CD14-positive monocyte (primary cell): ENCODE measurements at regions not wholly inside any gene's neighbourhood (a gene's known extent, or its start where the extent isn't known, plus 50 kb on each side); places are given as distances from the start of the nearest gene placed in this dataset.

Source experiments
- DNase-seq, 3 donors: peaks; one replicate each; pipeline ENCODE4 v3.0.0-alpha.2; 2011 to 2022
- H2AFZ ChIP-seq: 2 replicates; pipeline ENCODE4 v1.6.0; 2012; ENCODE audit warnings: mild to moderate bottlenecking, low read depth, low read length, inconsistent platforms; ENCODE audit not compliant: insufficient read depth, poor library complexity, severe bottlenecking
- H3K27ac ChIP-seq, 2 donors: 1 replicate in 1 of 2; 2 replicates in 1 of 2; pipeline ENCODE4 v1.5.1; 2012 to 2013; ENCODE audit warnings: low read length in 2 of 2, control low read depth in 1 of 2, inconsistent platforms in 1 of 2, low read depth in 1 of 2, mild to moderate bottlenecking in 1 of 2
- H3K27me3 ChIP-seq, 2 donors: one replicate each; pipeline versions ENCODE4 v1.6.0 to v1.6.1; 2011 to 2013; ENCODE audit warnings: low read length in 2 of 2; ENCODE audit not compliant: control insufficient read depth in 2 of 2, insufficient read depth in 2 of 2
- H3K36me3 ChIP-seq, 2 donors: replicated peaks in 1 of 2; 1 replicate in 1 of 2; 2 replicates in 1 of 2; pipeline versions ENCODE4 v1.5.1 to v1.6.1; 2012 to 2013; ENCODE audit warnings: low read length in 2 of 2, control low read depth in 1 of 2, inconsistent platforms in 1 of 2, mild to moderate bottlenecking in 1 of 2; ENCODE audit not compliant: insufficient read depth in 2 of 2, control insufficient read depth in 1 of 2
- H3K4me1 ChIP-seq, 2 donors: 1 replicate in 1 of 2; 2 replicates in 1 of 2; pipeline versions ENCODE4 v1.5.1 to v1.6.1; 2012 to 2013; ENCODE audit warnings: low read length in 2 of 2, control low read depth in 1 of 2, inconsistent platforms in 1 of 2, mild to moderate bottlenecking in 1 of 2, moderate library complexity in 1 of 2; ENCODE audit not compliant: insufficient read depth in 2 of 2, control insufficient read depth in 1 of 2
- H3K4me2 ChIP-seq: replicated peaks from 2 replicates; pipeline ENCODE3; 2012; ENCODE audit warnings: low read length, moderate library complexity, mild to moderate bottlenecking; ENCODE audit not compliant: poor library complexity, severe bottlenecking; ENCODE audit errors: extremely low read depth
- H3K4me3 ChIP-seq, 3 experiments: fragments of 200-600 bp in 1 of 3; sonication (generic) in 1 of 3; replicated peaks in 1 of 3; 1 replicate in 2 of 3; 2 replicates in 1 of 3; pipeline ENCODE4 v1.5.1; 2011 to 2013; ENCODE audit warnings: low read length in 3 of 3, mild to moderate bottlenecking in 3 of 3, control low read depth in 2 of 3, low read depth in 2 of 3, inconsistent platforms in 1 of 3, moderate library complexity in 1 of 3
- H3K79me2 ChIP-seq: 2 replicates; pipeline ENCODE4 v1.6.0; 2012; ENCODE audit warnings: mild to moderate bottlenecking, control low read depth, inconsistent platforms, low read length, moderate library complexity; ENCODE audit not compliant: insufficient read depth
- H3K9ac ChIP-seq: 2 replicates; pipeline ENCODE4 v1.6.0; 2017; ENCODE audit warnings: low read length, mild to moderate bottlenecking; ENCODE audit not compliant: insufficient read depth, poor library complexity, severe bottlenecking
- H3K9me3 ChIP-seq, 2 donors: replicated peaks in 1 of 2; 1 replicate in 1 of 2; 2 replicates in 1 of 2; pipeline versions ENCODE4 v1.5.1 to v1.6.1; 2012 to 2013; ENCODE audit warnings: low read length in 2 of 2, control low read depth in 1 of 2; ENCODE audit not compliant: control insufficient read depth in 1 of 2, insufficient read depth in 1 of 2
- H4K20me1 ChIP-seq: 2 replicates; pipeline ENCODE4 v1.6.0; 2012; ENCODE audit warnings: mild to moderate bottlenecking, low read length, control low read depth, moderate library complexity; ENCODE audit not compliant: insufficient read depth
- H3K27ac Mint-ChIP-seq, 7 donors: one replicate each; pipeline ENCODE4 v1.8.0; 2020; ENCODE audit warnings: mild to moderate bottlenecking in 7 of 7, mixed read lengths in 7 of 7, moderate library complexity in 6 of 7, inconsistent platforms in 2 of 7
- H3K27me3 Mint-ChIP-seq, 3 donors: one replicate each; pipeline ENCODE4 v1.8.0; 2021 to 2022; ENCODE audit warnings: low read depth in 3 of 3, mild to moderate bottlenecking in 3 of 3, mixed read lengths in 3 of 3, moderate library complexity in 3 of 3, inconsistent platforms in 1 of 3
- H3K36me3 Mint-ChIP-seq, 2 donors: one replicate each; pipeline ENCODE4 v1.8.0; 2020; ENCODE audit warnings: mixed read lengths in 2 of 2, inconsistent platforms in 1 of 2, mild to moderate bottlenecking in 1 of 2
- H3K4me1 Mint-ChIP-seq: one replicate; pipeline ENCODE4 v1.8.0; 2020; ENCODE audit warnings: mild to moderate bottlenecking, mixed read lengths
- H3K4me3 Mint-ChIP-seq, 2 donors: one replicate each; pipeline ENCODE4 v1.8.0; 2020; ENCODE audit warnings: mild to moderate bottlenecking in 2 of 2, mixed read lengths in 2 of 2, moderate library complexity in 1 of 2
- H3K9me3 Mint-ChIP-seq, 7 donors: one replicate each; pipeline ENCODE4 v1.8.0; 2020 to 2022; ENCODE audit warnings: mixed read lengths in 7 of 7, mild to moderate bottlenecking in 6 of 7, moderate library complexity in 6 of 7, inconsistent platforms in 2 of 7
- WGBS: methylation state at CpG from one replicate; pipeline ENCODE4 v1.1.5; 2013; ENCODE audit warnings: missing lambda C conversion rate; ENCODE audit not compliant: insufficient coverage; 5-methylcytosine and 5-hydroxymethylcytosine counted together
- intact Hi-C, 2 donors: fragments of 100-400 bp; cut with micrococcal nuclease; formaldehyde crosslinking; loops; one replicate each; pipeline versions ENCODE4 v1.15.0 to v1.15.1; 2023
- TF ChIP-seq, protein P1 (sequence below): fragments of 200-600 bp; IDR thresholded peaks from one replicate; pipeline ENCODE4 v1.8.0; 2022; ENCODE audit warnings: antibody characterized with exemption, mild to moderate bottlenecking

DNA sequence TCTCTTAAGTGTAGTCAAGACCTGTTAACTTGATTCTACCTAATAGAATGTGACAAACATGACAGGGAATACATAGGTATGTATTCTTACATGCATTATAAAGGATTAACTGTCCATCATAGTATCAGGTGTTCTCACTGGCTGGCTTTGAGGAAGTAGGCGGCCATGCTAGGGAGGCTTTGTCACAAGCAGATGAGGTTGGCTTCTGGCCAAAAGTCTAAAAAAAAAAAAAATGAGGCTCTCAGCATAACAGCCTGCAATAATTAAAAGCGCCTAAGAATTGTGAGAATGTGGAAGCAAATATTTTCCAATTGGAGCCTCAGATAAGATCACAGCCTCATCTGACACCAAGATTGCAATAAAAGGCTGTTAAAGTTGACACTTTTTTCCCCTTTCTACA lies 1256.8 kb upstream of the SORCS1 start:
- Mint-ChIP-seq H3K27me3 (no peaks in the 10 kb centered on the region), H3K4me3 (no peak overlapping the region), H3K27ac (no peak overlapping the region), H3K4me1 (peaks cover 7% of the 10 kb centered on the region), H3K36me3 (no peaks in the 10 kb centered on the region), H3K9me3 (no peaks in the 10 kb centered on the region)
- H3K27me3 ChIP-seq: no peaks in the 10 kb centered on the region
- no peak overlapping the region for H3K4me2 ChIP-seq
- H3K27ac ChIP-seq: no peak overlapping the region
- TF ChIP-seq, protein P1, sequence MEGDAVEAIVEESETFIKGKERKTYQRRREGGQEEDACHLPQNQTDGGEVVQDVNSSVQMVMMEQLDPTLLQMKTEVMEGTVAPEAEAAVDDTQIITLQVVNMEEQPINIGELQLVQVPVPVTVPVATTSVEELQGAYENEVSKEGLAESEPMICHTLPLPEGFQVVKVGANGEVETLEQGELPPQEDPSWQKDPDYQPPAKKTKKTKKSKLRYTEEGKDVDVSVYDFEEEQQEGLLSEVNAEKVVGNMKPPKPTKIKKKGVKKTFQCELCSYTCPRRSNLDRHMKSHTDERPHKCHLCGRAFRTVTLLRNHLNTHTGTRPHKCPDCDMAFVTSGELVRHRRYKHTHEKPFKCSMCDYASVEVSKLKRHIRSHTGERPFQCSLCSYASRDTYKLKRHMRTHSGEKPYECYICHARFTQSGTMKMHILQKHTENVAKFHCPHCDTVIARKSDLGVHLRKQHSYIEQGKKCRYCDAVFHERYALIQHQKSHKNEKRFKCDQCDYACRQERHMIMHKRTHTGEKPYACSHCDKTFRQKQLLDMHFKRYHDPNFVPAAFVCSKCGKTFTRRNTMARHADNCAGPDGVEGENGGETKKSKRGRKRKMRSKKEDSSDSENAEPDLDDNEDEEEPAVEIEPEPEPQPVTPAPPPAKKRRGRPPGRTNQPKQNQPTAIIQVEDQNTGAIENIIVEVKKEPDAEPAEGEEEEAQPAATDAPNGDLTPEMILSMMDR: no peak
- H3K79me2 ChIP-seq: no peaks in the 10 kb centered on the region
- DNase-seq: peak in 2 of 3 donors; percentile 18 to 45
- WGBS: no CpG with 5 or more reads among the region's 2 CpGs
- no peak overlapping the region for H2AFZ ChIP-seq
- no peaks in the 10 kb centered on the region for H3K9me3 ChIP-seq
- intact Hi-C loops: no loop called here
- H3K36me3 ChIP-seq: no peaks in the 10 kb centered on the region
- H3K4me3 ChIP-seq: no peak overlapping the region
- peaks cover 0 to 5% of the 10 kb centered on the region in 2 donors for H3K4me1 ChIP-seq
- no peak overlapping the region for H3K9ac ChIP-seq
- no peaks in the 10 kb centered on the region for H4K20me1 ChIP-seq

GRCh38 chr10:108413954-108414353 lies 1249.4 kb upstream of the SORCS1 start:
- Histone ChIP-seq H3K9ac (no peak overlapping the region), H2AFZ (no peak overlapping the region), H3K4me3 (no peak overlapping the region), H3K79me2 (no peaks in the 10 kb centered on the region), H4K20me1 (no peaks in the 10 kb centered on the region), H3K36me3 (no peaks in the 10 kb centered on the region), H3K4me2 (no peak overlapping the region), H3K27ac (no peak overlapping the region), H3K27me3 (no peaks in the 10 kb centered on the region), H3K9me3 (peaks cover 0 to 1% of the 10 kb centered on the region in 2 donors), H3K4me1 (peaks cover 13 to 22% of the 10 kb centered on the region in 2 donors)
- H3K4me3 Mint-ChIP-seq: no peak overlapping the region
- intact Hi-C loops: no loop called here
- no peak for DNase-seq
- peaks cover 20% of the 10 kb centered on the region for H3K4me1 Mint-ChIP-seq
- H3K27ac Mint-ChIP-seq: no peak overlapping the region
- TF ChIP-seq, protein P1: no peak
- no peaks in the 10 kb centered on the region for H3K36me3 Mint-ChIP-seq
- H3K9me3 Mint-ChIP-seq: no peaks in the 10 kb centered on the region
- no CpG with 5 or more reads among the region's 4 CpGs for WGBS
- H3K27me3 Mint-ChIP-seq: peaks cover 0 to 1% (median 0%) of the 10 kb centered on the region in 3 donors
